ENCODE measurements at regions not wholly inside any gene's neighbourhood (a gene's known extent, or its start where the extent isn't known, plus 50 kb on each side); places are given as distances from the start of the nearest gene placed in this dataset.

DNA sequence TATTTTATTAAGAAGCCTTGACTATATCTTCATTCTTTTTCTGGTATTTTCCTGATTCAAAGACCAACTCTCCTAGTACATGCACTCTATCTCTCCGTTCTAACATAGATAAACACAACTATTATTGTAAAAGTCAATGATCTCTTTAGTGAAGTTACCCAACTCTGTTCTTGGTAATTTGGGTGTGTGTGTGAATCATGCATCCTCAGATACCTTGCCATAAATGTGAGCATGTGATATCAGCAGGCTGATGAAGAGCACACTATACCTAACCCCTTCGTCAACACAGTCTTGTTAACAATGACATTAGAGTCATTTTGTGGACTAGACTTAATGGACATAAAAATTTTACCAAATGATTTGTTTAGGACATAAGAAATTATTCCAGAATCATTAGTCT is 1122.1 kb downstream of the XPNPEP1 start:
- POLR2A ChIA-PET, result no interaction called here

DNA sequence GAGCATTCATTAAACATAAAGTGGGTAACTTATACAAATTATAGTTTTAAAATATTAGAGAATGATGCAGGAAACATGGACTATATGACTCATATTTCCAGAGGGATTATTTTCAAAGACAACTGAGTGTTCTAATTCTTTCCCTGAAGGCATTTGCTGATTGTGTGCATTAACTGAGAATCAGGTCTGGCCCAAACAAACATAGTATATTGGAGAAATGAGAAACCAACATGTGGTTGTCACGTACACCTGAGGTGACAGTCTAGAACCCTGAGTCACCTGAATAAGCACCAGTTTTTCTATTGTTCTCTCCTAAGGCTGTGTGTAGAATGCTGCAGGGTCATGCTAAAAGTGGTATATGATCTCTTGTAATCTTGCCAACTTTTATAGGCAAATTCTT is 1125.7 kb downstream of the XPNPEP1 start:
- H2AFZ ChIP-seq (ENCODE audit: insufficient read depth, low read depth, low read length, poor library complexity, severe bottlenecking), result no peak overlapping the region
- H3K4me1 ChIP-seq (ENCODE audit: control insufficient read depth in 2 of 2, insufficient read depth in 2 of 2, low read length in 2 of 2), result no peaks in the 10 kb centered on the region
- no peaks in the 10 kb centered on the region for H4K20me1 ChIP-seq (ENCODE audit: control insufficient read depth, insufficient read depth, low read length, poor library complexity, severe bottlenecking)
- ATAC-seq (ENCODE audit: low read depth), result no peak
- H3K9ac ChIP-seq (ENCODE audit: low read length), result no peak overlapping the region
- CTCF ChIA-PET, result no interaction called here
- H3K27me3 ChIP-seq (replicated peaks in 1 of 4; ENCODE audit: control extremely low read depth in 1 of 4, control insufficient read depth in 3 of 4, insufficient read depth in 4 of 4, low read length in 3 of 4), result no peaks in the 10 kb centered on the region
- TF ChIP-seq, protein P1, sequence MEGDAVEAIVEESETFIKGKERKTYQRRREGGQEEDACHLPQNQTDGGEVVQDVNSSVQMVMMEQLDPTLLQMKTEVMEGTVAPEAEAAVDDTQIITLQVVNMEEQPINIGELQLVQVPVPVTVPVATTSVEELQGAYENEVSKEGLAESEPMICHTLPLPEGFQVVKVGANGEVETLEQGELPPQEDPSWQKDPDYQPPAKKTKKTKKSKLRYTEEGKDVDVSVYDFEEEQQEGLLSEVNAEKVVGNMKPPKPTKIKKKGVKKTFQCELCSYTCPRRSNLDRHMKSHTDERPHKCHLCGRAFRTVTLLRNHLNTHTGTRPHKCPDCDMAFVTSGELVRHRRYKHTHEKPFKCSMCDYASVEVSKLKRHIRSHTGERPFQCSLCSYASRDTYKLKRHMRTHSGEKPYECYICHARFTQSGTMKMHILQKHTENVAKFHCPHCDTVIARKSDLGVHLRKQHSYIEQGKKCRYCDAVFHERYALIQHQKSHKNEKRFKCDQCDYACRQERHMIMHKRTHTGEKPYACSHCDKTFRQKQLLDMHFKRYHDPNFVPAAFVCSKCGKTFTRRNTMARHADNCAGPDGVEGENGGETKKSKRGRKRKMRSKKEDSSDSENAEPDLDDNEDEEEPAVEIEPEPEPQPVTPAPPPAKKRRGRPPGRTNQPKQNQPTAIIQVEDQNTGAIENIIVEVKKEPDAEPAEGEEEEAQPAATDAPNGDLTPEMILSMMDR (IDR thresholded peaks at IDR 0.05), result no peak
- TF ChIP-seq EZH2 (IDR thresholded peaks at IDR 0.05; ENCODE audit: borderline replicate concordance, insufficient read depth, low read depth, low read length, poor library complexity, severe bottlenecking), result no peak
- no peak overlapping the region for H3K27ac ChIP-seq (ENCODE audit: low read length in 2 of 2)
- no CpG with 5 or more reads among the region's 1 CpG for WGBS (ENCODE audit: insufficient coverage)
- Mint-ChIP-seq H3K27ac (no peak overlapping the region), H3K4me1 (no peaks in the 10 kb centered on the region), H3K9me3 (ENCODE audit: insufficient read depth) (no peaks in the 10 kb centered on the region), H3K4me3 (no peak overlapping the region), H3K27me3 (no peaks in the 10 kb centered on the region)
- POLR2A ChIA-PET, result no interaction called here
- intact Hi-C loops (cut with micrococcal nuclease), result no loop called here
- no peak for DNase-seq
- H3K79me2 ChIP-seq (ENCODE audit: control insufficient read depth, insufficient read depth, low read length), result no peaks in the 10 kb centered on the region
- H3K4me2 ChIP-seq (replicated peaks; ENCODE audit: low read depth, low read length, poor library complexity, severe bottlenecking), result no peak overlapping the region
- H3K9me3 ChIP-seq (ENCODE audit: control extremely low read depth in 1 of 3, control insufficient read depth in 2 of 3, insufficient read depth in 1 of 3, low read length in 2 of 3), result no peaks in the 10 kb centered on the region
- no peaks in the 10 kb centered on the region for H3K36me3 ChIP-seq (replicated peaks in 1 of 2; ENCODE audit: control extremely low read depth in 1 of 2, control insufficient read depth in 1 of 2, extremely low read depth in 1 of 2, insufficient read depth in 2 of 2, low read length in 1 of 2)
- no peak overlapping the region for H3K4me3 ChIP-seq (ENCODE audit: control extremely low read depth in 1 of 5, extremely low read depth in 1 of 5, insufficient read depth in 1 of 5, low read depth in 2 of 5, low read length in 4 of 5)

More for the DNA sequence above, 1122.1 kb downstream of the XPNPEP1 start:
- intact Hi-C loops (cut with micrococcal nuclease), result no loop called here
- ATAC-seq (ENCODE audit: low read depth) (no peak), DNase-seq (no peak)
- CTCF ChIA-PET, result no interaction called here
- Mint-ChIP-seq H3K27me3 (no peaks in the 10 kb centered on the region), H3K27ac (no peak overlapping the region), H3K4me1 (no peaks in the 10 kb centered on the region), H3K4me3 (no peak overlapping the region), H3K9me3 (ENCODE audit: insufficient read depth) (no peaks in the 10 kb centered on the region)
- Histone ChIP-seq H3K27ac (ENCODE audit: low read length in 2 of 2) (no peak overlapping the region), H3K36me3 (replicated peaks in 1 of 2; ENCODE audit: control extremely low read depth in 1 of 2, control insufficient read depth in 1 of 2, extremely low read depth in 1 of 2, insufficient read depth in 2 of 2, low read length in 1 of 2) (no peaks in the 10 kb centered on the region), H3K4me2 (replicated peaks; ENCODE audit: low read depth, low read length, poor library complexity, severe bottlenecking) (no peak overlapping the region), H2AFZ (ENCODE audit: insufficient read depth, low read depth, low read length, poor library complexity, severe bottlenecking) (no peak overlapping the region), H3K4me3 (ENCODE audit: control extremely low read depth in 1 of 5, extremely low read depth in 1 of 5, insufficient read depth in 1 of 5, low read depth in 2 of 5, low read length in 4 of 5) (no peak overlapping the region), H3K4me1 (ENCODE audit: control insufficient read depth in 2 of 2, insufficient read depth in 2 of 2, low read length in 2 of 2) (no peaks in the 10 kb centered on the region), H3K27me3 (replicated peaks in 1 of 4; ENCODE audit: control extremely low read depth in 1 of 4, control insufficient read depth in 3 of 4, insufficient read depth in 4 of 4, low read length in 3 of 4) (no peaks in the 10 kb centered on the region), H3K9me3 (ENCODE audit: control extremely low read depth in 1 of 3, control insufficient read depth in 2 of 3, insufficient read depth in 1 of 3, low read length in 2 of 3) (no peaks in the 10 kb centered on the region), H4K20me1 (ENCODE audit: control insufficient read depth, insufficient read depth, low read length, poor library complexity, severe bottlenecking) (no peaks in the 10 kb centered on the region), H3K9ac (ENCODE audit: low read length) (no peak overlapping the region), H3K79me2 (ENCODE audit: control insufficient read depth, insufficient read depth, low read length) (no peaks in the 10 kb centered on the region)
- no CpG with 5 or more reads among the region's 2 CpGs for WGBS (ENCODE audit: insufficient coverage)
- TF ChIP-seq EZH2 (IDR thresholded peaks at IDR 0.05; ENCODE audit: borderline replicate concordance, insufficient read depth, low read depth, low read length, poor library complexity, severe bottlenecking), result no peak
- TF ChIP-seq, protein P1 (IDR thresholded peaks at IDR 0.05), result no peak

Measured in B cell (primary cell).